ENCODE measurements at regions not wholly inside any gene's neighbourhood (a gene's known extent, or its start where the extent isn't known, plus 50 kb on each side); places are given as distances from the start of the nearest gene placed in this dataset.
A peak's percentile ranks its signal among the peaks of the same experiment; 100 is the strongest.

DNA sequence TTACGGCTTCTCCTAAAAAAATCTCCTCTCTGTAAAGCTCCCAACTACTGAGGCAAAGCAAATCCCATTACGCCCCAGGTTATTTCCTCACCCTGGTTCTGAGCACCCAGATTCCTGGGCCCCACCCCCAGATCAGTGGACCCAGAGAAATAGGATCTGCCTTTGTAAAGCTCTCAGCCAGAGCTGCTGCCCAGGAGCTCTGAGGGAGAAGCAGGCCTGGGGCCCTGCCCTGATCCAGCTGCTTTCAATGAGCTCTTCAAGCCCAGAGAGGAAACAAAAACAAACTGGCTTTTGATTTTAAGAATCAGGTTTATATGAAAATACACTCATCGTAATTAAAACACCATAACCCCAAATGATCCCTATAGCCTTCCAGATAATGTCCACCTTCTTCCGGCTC lies 124.5 kb downstream of the C5orf15 start:
- ATAC-seq (no peak), DNase-seq (ENCODE audit: missing footprints) (no peak)
- intact Hi-C loops (cut with DNase I) = no loop called here

GRCh38 chr5:133842846-133843611 lies 125.4 kb downstream of the C5orf15 start:
- DNase-seq (ENCODE audit: missing footprints) = no peak
- intact Hi-C loops (cut with DNase I) = no loop called here
- ATAC-seq = no peak

GRCh38 chr5:133841831-133842750 lies 126.3 kb downstream of the C5orf15 start:
- no peak for ATAC-seq
- intact Hi-C loops (cut with DNase I) = no loop called here
- no peak for DNase-seq (ENCODE audit: missing footprints)

GRCh38 chr5:133840168-133840567 lies 128.3 kb downstream of the C5orf15 start:
- no peak for ATAC-seq
- no peak for DNase-seq (ENCODE audit: missing footprints)

GRCh38 chr5:133839721-133840120 lies 128.7 kb downstream of the C5orf15 start:
- no peak for DNase-seq (ENCODE audit: missing footprints)
- no peak for ATAC-seq

More at GRCh38 chr5:133840168-133840567, 128.3 kb downstream of the C5orf15 start:
- intact Hi-C loops (cut with DNase I) = no loop called here

GRCh38 chr5:133839090-133839489 lies 129.3 kb downstream of the C5orf15 start:
- no peak for ATAC-seq
- DNase-seq (ENCODE audit: missing footprints) = no peak
- intact Hi-C loops (cut with DNase I) = no loop called here

More at GRCh38 chr5:133839721-133840120, 128.7 kb downstream of the C5orf15 start:
- intact Hi-C loops (cut with DNase I) = no loop called here

- DNase-seq (ENCODE audit: missing footprints) = no peak
- intact Hi-C loops (cut with DNase I) = no loop called here
- no peak for ATAC-seq
Observed at GRCh38 chr5:133838286-133838685, 130.1 kb downstream of the C5orf15 start.

DNA sequence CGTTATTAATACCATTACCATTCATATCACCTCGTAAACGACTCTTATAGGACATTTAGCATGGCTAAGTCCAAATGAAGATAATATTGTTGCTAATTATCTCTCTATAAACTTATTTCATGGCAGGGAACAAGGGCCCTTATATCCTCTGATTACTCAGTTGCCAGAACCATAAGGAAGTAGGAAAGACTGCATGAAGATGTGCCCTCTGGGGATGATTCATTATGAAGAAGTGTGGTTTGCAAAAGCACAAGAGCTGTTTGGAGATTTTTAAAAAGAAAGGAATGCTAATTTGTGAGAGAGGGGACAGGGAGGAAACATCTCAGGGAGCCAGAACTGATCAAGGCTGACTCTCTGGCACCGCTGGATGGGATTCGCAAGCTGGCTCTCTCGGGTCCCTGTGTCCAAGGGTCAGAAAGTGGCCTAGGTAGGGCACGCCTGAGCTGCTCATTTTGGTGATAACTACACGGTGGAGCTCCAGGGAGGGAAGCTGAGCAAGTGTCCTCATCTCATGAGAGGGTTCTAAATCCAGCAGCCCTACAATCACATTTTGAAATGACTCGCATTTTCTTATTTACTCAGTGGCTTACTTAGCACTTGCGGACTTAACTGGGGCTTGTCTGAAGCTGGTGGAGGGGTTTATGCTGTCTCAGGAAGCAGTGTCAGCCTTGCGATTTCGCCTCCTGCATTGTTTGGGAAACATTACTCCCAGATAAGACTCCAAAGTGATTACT lies 136.8 kb downstream of the C5orf15 start:
- no peak for ATAC-seq
- DNase-seq (ENCODE audit: missing footprints) = no peak
- intact Hi-C loops (cut with DNase I) = no loop called here

GRCh38 chr5:133830911-133831310 lies 137.5 kb downstream of the C5orf15 start:
- ATAC-seq (no peak), DNase-seq (ENCODE audit: missing footprints) (peak; percentile 30)
- intact Hi-C loops (cut with DNase I) = no loop called here

GRCh38 chr5:133830281-133830680 lies 138.1 kb downstream of the C5orf15 start:
- no peak for ATAC-seq
- no peak for DNase-seq (ENCODE audit: missing footprints)
- intact Hi-C loops (cut with DNase I) = no loop called here

DNA sequence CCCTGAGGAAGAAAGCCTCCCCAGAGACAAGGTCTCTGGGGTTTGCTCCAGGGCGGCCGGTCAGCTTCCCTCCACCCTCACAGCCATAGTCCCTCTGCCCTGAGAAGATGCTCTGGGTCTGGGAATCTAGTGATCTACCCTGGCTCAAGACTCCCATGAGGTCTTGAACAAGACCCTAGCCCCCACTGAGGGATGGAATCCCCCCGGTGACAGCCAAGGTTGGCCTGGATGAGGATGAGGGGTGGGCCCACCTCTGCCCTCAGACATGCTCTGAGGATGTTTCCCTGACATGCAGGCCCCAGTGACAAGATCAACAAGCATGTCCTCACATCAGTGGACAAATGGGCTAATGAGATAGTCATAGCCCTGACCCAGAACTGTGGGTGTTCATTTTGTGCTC lies 138.6 kb downstream of the C5orf15 start:
- intact Hi-C loops (cut with DNase I) = no loop called here
- DNase-seq (ENCODE audit: missing footprints) = no peak
- ATAC-seq = no peak

GRCh38 chr5:133828722-133829121 lies 139.7 kb downstream of the C5orf15 start:
- intact Hi-C loops (cut with DNase I) = no loop called here
- ATAC-seq = no peak
- DNase-seq (ENCODE audit: missing footprints) = no peak

DNA sequence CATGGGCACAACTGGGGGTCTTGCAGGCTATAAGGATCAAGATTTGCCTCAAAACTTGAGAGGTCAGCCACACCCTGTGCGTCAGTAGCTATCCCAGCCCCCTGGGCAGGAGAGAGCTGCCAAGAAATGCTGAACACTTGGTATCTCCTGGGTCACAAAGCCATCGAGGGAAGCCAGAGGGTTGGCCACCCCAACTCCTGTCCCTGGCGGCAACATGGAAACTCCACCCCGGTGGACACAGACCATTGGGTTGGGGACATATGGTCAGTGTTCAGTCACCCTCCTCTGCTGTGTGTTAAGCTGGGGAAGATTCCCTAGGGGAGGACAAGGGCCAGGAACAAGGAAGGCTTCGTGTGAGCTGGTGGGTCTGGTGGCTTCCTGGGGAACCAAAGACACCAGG lies 140.6 kb downstream of the C5orf15 start:
- intact Hi-C loops (cut with DNase I) = no loop called here
- ATAC-seq = no peak
- DNase-seq (ENCODE audit: missing footprints) = no peak

DNA sequence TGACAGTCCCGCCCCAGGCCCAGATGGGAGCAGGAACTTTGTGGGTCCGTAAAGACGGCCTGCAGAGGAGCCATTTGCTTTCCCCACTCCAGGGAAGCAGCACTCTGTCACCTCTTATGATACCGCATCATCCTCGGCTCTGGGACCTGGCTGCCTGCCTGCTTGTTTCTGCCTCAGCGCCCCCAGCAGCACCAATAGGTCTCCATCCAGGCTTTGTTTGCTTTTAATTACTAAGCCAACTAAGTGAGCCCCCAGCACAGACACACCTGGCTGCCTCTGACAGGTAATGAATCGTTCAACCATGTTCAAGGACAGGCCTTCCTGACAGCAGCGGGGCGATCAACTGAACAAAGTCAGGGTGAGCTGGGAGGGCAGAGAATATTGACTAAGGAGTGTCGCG lies 141.4 kb downstream of the C5orf15 start:
- no peak for DNase-seq (ENCODE audit: missing footprints)
- intact Hi-C loops (cut with DNase I) = no loop called here
- no peak for ATAC-seq

- intact Hi-C loops (cut with DNase I) = no loop called here
- DNase-seq (ENCODE audit: missing footprints) (no peak), ATAC-seq (peak; percentile 32)
Observed at GRCh38 chr5:133825631-133826289, 142.7 kb downstream of the C5orf15 start.

DNA sequence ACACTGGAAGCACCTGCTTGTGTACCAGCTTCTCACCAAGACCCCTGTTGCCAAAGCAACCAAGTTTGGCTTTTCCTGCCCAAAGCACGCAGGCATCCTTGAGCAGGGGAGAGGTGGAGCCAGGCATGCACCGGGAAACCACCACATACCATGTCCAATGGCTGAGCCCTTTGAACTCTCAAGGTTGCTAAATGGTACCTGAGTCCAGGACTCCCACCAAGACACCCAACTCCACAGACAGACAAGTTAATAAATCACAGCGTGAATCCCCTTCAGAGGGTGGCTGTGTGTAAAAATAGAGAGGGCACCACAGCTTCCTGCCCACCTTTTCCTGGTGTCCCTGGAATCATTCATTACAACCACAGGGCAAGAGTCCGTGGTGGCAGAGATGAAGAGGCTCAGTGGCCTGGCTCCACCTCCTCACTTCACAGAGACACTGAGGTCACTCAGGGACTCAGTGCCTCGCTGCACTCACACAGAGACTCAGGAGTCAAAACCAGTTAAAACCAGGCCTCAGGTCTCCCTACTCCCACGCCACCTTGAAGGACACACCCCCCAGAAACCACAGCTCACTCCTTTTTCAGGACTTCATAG lies 143.7 kb downstream of the C5orf15 start:
- intact Hi-C loops (cut with DNase I) = no loop called here
- ATAC-seq (no peak), DNase-seq (ENCODE audit: missing footprints) (no peak)

GRCh38 chr5:133821889-133822288 lies 146.5 kb downstream of the C5orf15 start:
- no peak for DNase-seq (ENCODE audit: missing footprints)
- no peak for ATAC-seq
- intact Hi-C loops (cut with DNase I) = no loop called here

GRCh38 chr5:133821311-133821741 lies 147.1 kb downstream of the C5orf15 start:
- no peak for ATAC-seq
- no peak for DNase-seq (ENCODE audit: missing footprints)
- intact Hi-C loops (cut with DNase I) = no loop called here

Data from Right ventricle myocardium inferior (tissue), 1 donor.